NCI-H1436 treated with DMSO at 0.1 percent for 48 hours (cell line): ENCODE measurements at regions not wholly inside any gene's neighbourhood (a gene's known extent, or its start where the extent isn't known, plus 50 kb on each side); places are given as distances from the start of the nearest gene placed in this dataset.

Source experiments
- DNase-seq: peaks from one replicate; lab custom pipeline; 2025; lab: John Stamatoyannopoulos, UW

DNA sequence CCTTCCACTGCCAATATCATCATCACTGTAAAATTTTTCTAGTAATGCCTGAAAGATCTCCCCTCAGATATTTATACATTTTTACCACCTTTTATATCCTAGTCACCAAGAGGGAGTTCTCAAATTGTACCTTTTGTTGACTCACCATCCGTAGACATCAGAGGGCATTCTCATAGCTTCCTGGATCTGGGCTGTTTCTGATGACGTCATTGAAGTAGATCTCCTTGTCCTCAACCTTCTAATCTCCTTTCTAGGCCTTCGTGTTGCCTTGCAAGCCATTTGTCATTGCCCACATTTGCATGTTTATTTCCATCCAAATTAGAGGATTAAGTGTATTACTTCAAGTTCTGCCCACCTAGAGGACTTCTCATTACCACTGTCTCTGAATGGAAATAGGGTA is 193.4 kb upstream of the NRXN1 start:
- DNase-seq: no peak

DNA sequence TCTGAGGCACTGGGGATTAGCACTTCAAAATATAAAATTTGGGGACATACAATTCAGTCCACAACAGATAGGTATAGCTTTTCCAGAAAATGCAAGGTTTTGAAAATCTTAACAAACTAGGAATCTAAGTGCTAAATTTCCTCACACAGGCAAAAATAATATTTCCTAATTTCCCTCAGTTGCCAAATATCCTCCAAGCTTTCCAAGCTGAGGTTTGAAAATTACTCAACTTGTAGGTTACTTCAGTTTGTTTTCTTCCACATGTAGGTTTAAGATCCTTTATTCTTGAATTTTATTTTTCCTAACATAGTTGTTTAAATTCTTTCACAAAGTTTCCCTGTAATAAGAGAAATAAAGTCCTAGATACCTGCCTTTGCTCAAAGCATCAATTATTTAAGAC is 192.9 kb upstream of the NRXN1 start:
- DNase-seq: no peak

DNA sequence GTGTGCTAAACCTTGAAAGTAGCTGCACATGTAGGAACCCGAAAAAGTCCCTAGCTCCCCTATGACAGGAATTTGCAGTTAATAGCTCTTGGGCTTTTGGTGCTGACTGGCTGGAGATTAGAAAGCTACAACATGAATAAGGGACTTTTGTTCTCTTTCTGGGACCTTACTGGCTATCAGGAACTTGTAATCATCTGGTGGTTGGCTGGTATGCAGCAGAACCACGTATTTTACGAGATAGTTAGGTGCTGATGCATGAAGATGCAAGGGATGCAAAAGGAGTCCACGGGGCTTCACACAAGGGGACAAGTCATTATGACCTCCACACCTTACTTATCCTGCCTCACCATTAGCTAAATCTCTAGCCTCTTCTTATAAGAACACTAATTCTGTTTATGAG is 190.2 kb upstream of the NRXN1 start:
- no peak for DNase-seq

DNA sequence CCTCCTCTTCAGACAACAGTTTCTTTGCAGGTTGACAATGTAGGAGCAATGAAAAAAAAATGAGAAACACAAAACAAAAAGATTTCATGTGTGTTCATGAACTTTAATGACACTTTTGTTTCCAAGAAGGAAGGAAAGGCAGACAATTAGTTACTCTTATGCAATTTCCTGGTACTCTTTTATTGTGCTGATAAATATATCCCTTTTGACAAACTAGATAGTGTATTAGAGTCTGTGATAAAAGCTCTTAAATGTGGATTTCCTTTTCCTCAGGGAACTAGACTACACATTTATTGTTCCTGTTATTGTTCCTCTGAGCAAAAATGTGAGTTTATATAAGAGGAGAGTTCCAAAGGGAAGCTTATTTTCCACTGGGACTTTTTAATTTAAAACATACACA is 188.7 kb upstream of the NRXN1 start:
- no peak for DNase-seq

DNA sequence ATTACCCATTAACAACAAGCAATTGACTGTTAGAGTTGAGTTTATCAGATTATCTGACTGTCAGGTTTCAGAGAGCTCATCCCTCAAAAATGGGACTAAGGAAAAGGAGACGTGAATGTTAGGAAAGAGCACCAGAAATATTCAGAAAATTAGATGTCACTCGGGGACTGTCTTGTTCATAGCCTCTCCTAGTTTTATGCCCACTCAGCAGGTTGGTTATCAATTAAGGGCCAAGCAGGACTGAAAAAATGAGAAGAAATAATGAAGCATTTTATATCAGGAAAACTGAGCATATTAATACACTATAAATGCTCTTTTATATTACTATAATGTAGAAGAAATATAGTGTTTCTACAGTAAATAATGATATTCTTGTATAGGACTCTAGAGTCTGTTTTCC is 188.1 kb upstream of the NRXN1 start:
- no peak for DNase-seq

DNA sequence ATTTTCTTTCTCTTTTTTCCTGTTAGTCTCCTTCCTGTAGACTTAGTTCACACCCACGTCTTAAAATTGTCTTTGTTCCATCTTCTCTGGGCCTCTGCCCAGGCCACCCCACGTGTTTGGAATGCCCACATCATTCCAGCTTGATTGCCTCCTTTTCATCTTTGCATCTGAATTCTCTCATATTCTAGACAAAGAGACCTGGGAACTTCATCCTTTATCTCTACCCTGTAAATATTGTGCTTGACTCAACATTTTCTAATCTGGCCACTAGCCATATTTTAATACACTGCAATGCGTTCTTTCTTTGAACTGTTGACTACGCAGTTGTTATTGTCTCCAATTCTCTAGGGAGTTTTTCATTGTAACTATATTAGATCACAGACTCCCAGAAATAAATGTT is 187.5 kb upstream of the NRXN1 start:
- no peak for DNase-seq

DNA sequence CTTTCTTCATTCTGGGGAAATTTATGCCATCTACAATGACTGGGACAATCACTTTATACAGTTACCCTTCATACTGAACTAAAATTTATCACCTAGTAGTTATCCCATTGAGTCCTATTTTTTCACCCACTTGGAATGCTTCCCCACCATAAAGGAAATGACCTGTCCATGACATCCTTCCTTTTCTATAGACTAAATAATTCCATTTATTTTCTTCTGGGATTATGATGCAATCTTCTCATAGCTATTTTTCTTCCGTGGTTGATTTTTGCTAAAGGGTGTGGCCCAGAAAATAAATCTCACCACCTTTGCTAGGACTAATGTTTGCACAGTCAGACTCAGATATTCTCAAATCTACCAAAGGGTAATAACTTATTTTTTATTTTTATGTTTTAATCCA is 186.1 kb upstream of the NRXN1 start:
- DNase-seq: no peak

DNA sequence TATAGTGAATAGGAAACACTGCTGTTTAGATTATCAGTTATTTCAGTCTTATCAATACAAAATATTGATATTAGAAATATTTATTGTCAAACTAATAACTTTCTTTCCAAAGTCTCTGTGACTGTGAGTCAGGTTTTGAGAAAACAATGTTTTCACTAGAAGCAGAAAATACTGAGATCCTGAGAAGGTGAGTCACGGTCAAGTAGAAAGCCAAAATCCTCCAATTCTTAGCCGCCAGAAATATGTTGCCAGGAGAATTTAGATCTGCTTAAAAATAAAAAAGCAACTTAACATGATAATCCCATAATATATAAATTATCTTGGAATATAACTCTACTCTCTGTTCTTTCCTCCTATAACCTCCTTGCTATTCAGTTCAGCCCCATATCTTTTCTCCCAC is 181.9 kb upstream of the NRXN1 start:
- no peak for DNase-seq

DNA sequence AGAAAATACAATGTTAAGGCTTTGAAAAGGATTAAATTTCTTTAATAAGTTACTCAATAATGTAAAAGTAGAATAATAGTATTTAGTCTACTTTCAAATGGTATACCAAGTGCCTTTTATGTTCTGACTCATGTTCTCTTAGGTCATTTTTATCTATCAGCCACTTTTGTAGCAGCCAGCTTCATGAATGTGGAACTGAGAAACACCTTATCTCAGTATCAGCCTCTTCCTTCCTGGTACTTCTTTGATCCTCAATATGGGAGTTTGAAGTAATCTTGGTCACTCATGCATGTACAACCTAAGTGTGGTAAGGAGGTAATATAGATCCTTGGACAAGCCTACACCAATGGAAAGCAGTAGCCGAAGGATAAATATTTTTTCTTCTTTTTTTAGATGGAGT is 180.4 kb upstream of the NRXN1 start:
- DNase-seq: no peak

DNA sequence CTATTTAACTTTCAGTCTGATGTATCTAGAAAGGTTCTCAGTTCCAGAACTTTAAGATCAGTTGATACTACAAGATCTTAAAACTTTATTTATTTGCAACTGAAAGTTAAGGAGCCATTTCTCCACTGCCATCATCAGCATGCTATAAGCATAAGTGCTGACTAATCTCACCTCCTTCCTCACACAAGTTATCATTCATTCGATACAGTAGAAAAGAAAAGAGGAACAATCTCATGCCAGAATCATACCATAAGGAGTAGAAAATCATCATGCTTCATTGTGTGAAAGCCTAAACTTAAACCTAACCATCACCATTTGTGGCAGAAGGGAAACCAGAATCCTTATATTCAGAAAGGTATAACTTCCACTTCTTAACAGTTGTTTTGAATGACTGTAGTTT is 176.6 kb upstream of the NRXN1 start:
- no peak for DNase-seq

DNA sequence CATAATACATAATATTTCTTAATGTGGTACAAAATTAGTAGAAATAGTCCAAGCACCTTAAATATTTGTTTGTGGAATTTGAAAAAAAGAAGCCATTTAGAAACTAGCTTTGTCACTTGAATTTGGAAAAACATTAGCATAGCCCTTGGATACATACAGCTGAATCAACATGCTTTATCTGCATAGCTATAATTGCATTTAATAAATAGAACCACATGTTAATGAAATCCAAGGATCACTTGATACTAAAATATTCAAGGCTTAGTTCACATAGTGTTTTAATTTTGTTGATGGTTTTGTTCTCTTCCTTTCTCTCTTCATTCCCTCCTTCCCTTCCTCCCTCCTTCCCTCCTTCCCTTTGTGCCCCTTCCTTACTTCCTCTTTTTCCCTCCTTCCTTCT is 169.4 kb upstream of the NRXN1 start:
- no peak for DNase-seq

DNA sequence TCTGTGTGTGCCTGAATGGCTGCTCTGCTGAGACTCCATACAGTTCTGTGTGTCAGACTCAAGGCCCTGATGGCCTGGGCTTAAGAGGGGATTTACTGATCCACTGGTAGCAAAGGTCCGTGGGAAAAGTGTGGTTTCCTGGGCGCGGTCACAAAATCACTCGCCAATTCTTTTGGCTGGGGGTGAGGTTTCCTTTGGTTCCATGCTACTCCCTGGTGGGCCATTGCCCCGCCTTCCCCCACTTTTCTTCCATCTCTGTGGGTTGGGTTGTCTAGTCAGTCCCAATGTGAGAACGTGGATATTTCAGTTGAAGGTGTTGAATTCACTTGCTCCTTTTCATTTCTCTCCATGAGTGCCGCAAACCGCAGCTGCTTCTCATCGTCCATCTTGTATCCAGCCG is 162.7 kb upstream of the NRXN1 start:
- no peak for DNase-seq

DNA sequence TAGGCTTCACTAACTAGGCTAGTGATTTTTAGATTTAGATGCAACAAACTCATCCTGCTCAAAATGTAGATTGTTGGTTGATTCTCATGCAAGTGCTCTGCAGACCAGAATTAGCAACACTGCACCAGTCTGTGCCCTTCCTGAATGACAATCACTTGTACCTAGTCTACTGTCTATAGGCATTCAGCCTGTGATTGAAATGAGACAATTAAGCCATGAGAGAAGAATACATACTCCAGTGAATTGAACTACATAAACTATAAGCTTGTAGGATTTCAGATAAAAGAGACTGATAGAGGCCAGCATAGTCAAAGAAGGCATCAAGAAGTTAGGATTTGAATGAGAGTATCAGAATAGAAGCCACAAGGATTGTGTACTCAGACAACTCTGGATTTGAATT is 138.3 kb upstream of the NRXN1 start:
- DNase-seq: no peak

DNA sequence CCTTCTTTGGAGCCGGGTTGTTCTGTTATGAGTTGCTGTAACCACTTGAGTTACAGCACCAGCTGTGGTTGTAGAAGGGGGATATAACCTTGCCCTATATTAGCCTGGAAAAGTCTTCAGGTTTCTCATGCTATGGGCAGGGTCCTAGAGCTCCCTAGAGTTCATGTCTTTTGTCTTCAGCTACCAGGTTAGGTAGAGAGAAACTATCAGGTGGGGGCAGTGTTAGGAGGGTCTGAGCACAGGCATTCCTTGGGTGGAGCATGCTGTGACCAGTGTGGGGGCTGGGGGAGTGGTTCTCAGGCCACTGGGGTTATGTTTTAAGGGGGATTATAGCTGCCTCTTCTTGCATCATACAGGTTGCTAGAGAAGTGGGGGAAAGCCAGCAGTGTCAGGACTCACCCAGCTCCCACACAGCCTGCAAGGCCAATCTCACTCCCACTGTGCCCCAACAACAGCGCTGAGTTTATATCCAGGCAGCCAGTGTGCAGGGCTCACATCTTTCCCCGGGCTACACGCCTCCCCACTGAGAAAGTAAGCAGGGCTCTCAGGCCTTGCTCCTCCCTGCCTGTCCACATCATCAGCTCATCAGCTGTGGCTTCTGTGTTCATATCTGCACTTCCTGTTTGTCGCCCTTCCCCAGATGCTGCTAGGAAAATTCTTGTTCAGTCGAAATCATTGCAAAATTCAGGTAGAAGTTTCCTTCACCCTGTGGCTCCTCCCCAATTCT is 133.8 kb upstream of the NRXN1 start:
- DNase-seq: no peak

DNA sequence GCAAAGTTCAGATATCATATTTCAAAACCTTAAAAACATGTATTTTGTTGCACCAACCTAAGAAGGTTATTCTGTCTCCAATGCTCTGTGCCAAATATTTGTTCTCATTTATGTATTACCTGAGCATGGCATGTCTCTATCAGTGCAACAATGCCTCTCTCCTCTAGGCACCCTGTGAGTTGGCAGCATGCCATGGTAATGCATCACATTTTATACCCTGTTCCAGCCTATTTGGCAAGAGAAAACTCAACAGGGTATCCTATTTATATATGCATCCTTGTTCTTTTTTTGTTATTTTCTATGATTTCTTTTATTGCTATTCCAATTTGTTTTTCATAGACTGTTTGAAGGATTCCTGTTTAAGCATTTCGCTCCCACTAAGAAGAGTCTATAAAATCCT is 126.3 kb upstream of the NRXN1 start:
- no peak for DNase-seq

DNA sequence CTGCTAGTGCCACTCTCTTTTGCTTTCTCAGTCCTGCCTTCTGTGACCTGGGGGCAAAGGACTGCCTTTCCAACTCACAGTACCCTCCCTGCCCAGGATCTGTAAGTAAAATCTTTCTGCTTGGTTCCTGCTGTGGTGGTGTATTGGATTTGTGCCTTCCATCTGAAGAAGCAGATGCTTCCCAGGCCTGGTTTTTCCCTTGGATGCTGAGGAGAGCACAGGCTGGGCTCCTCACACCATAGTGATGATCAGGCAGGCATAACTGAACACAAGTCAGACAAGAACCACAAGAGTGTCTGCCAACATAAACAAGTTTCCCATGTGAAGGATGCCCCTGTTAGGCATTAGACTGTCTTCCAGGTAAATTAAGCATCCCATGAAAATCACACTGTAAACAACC is 121.3 kb upstream of the NRXN1 start:
- DNase-seq: no peak

DNA sequence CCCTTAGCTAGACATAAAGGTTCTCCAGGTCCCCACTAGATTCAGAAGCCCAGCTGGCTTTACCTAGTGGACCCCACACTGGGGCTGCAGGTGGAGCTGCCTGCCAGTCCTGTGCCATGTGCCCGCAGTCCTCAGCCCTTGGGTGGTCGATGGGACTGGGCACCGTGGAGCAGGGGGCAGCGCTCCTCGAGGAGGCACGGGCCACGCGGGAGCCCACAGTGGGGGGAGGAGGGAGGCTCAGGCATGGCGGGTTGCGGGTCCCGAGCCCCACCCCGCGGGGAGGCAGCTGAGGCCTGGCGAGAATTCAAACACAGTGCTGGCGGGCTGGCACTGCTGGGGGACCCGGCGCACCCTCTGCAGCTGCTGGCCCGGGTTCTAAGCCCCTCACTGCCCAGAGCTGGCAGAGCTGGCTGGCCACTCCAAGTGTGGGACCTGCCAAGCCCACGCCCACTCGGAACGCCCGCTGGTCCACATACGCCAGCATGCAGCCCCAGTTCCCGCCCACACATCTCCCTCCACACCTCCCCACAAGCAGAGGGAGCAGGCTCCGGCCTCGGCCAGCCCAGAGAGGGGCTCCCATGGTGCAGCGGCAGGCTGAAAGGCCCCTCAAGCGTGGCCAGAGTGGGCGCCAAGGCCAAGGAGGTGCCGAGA is 119.7 kb upstream of the NRXN1 start:
- no peak for DNase-seq

DNA sequence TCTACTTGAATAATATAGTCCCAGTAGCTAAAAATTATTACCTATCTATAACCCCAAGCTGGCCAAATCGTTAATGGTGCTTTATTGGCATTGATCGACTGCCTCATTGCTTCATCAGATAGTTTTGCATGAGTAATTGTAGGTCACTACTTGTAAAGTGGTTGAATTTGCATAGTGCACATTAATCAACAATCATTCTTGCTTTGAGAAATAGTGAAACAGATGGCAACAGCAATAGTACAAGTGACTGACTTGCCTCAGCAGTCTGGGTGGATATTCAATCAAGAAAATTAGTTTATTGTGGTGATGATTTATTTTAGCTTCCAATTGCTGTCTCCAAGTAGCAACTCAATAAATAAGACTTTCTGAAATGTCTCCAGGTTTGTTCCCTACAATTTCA is 117.8 kb upstream of the NRXN1 start:
- DNase-seq: no peak

DNA sequence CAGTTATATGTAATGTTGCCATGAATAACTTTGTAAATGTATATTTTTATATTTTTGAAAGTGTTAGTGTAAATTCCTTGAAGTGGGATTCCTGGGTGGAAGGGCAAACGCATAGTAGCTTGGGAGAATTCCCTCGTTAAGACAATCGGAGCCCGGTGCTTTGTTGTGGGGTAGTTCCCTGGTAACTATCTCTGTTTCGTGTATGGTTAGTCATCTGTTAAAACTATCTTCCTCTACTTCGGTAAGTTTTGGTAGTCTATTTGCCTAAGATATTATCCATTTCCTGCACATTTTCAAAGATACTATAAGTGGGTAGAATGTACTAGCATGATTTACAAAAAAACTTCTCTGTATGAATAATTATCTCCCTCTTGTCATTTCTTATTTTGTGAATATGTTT is 113.8 kb upstream of the NRXN1 start:
- no peak for DNase-seq

DNA sequence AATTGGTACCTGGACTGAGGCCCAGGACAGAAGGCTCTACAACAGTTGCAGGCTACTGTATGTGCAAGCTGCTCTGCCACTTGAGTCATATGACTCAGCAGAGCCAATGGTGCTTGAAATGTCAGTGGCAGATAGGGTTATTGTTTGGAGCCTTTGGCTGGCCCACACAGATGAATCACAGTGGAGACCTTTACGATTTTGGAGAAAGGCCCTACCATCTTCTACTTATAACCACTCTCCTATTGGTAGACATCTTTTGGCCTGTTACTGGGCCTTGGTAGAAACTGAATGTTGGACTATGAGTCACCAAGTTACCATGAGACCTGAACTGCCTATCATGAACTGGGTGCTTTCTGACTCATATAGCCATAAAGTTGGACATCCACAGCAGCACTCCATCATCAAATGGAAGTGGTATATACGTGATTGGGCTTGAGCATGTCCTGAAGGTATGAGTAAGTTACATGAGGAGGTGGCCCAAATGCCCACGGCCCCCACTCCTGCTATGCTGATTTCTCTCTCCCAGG is 88.9 kb upstream of the NRXN1 start:
- no peak for DNase-seq

DNA sequence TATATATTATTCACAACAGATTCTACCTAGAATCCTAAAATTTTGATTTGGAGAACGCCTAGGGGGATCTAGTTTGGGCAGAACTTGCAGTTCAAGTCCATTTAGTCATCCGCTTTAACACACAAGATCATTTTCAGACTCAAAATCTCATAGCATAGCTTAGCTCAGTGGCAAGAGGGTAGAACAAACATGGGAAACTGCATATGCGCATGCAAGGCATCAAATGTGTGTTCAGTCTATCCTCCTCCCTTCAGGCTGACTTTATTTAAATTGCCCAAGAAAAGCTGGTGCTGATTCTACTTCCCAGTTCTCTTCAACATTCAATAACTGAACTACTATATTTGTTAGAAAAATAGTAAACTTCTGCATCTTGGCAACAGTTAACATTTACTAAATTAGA is 79.6 kb upstream of the NRXN1 start:
- no peak for DNase-seq

DNA sequence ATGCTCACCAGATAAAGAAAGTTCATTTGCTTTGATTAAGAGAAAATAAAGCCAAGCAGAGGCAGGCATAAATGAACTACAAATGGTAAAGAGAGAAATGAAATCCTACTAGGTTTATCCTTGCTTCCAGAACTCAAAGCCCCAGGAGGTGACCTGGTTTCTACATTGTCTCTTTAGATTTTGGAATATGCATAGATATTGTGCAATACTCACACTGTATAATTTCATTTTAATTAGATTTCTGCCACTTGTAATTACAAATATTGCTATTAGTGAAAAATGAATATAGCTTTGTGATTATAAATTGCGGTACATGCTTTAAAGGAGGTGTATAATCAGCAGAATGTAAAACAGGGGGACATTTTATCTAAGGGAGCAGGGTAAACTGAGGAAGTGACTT is 76.9 kb upstream of the NRXN1 start:
- no peak for DNase-seq

DNA sequence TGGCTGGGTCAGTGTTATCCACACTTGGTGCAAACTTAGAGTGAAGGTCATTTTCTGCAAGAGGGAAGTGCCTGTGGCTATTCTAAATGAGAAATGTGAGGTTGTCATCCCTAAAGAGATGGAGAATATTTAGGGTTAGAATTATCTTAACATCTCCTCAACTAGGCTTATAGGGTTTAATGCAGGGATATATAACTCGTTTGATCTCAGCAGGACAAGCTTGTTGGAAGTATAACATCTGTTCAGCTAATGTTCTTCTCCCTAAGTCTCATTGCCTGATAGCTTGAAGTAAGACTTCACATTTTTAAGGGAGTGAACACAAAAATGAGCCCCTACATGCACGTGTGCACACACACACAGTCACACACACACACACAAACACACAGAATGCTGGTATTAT is 75.9 kb upstream of the NRXN1 start:
- no peak for DNase-seq

DNA sequence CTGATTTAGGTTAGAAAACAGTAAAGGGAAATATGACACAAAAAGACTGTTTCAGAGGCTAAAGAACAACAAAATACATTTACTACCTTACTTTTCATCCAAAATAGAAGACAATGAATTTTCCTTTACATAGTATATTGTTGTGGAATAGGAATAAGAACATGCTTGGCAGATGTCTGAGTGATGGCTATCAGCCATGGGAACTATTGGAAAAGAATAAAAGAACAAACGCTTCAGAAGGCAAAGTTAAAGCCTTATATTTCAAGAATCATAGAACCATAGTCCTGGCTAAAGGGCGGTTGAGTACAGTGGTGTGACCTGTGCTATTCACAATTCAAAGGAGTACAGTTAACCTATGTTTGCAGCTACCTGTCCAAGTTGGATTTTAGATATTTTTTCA is 73.9 kb upstream of the NRXN1 start:
- no peak for DNase-seq
